ENCODE measurements at regions not wholly inside any gene's neighbourhood (a gene's known extent, or its start where the extent isn't known, plus 50 kb on each side); places are given as distances from the start of the nearest gene placed in this dataset.

- no peak for DNase-seq
- CTCF ChIA-PET = no interaction called here
- Mint-ChIP-seq H3K4me1 (ENCODE audit: low read depth, unreplicated experiment) (no peaks in the 10 kb centered on the region), H3K27ac (ENCODE audit: unreplicated experiment) (no peak overlapping the region), H3K27me3 (ENCODE audit: unreplicated experiment) (peaks cover 100% of the 10 kb centered on the region), H3K9me3 (ENCODE audit: low read depth, unreplicated experiment) (no peaks in the 10 kb centered on the region), H3K4me3 (ENCODE audit: low read depth, unreplicated experiment) (no peak overlapping the region), H3K36me3 (ENCODE audit: insufficient read depth, unreplicated experiment) (no peaks in the 10 kb centered on the region)
- intact Hi-C loops (cut with micrococcal nuclease; ENCODE audit: unreplicated experiment) = no loop called here
- no TSS peak for BruUV-seq (replicated peaks)
- TF ChIP-seq CTCF (IDR thresholded peaks at IDR 0.05; ENCODE audit: unreplicated experiment) = no peak
These were observed 100.5 kb upstream of the GLI2 start for GRCh38 chr2:120635146-120635545.

- CTCF ChIA-PET = no interaction called here
- H3K9me3 Mint-ChIP-seq (ENCODE audit: low read depth, unreplicated experiment) = no peaks in the 10 kb centered on the region
- H3K4me1 Mint-ChIP-seq (ENCODE audit: low read depth, unreplicated experiment) = no peaks in the 10 kb centered on the region
- no peak for DNase-seq
- H3K27ac Mint-ChIP-seq (ENCODE audit: unreplicated experiment) = no peak overlapping the region
- no TSS peak for BruUV-seq (replicated peaks)
- intact Hi-C loops (cut with micrococcal nuclease; ENCODE audit: unreplicated experiment) = no loop called here
- peaks cover 100% of the 10 kb centered on the region for H3K27me3 Mint-ChIP-seq (ENCODE audit: unreplicated experiment)
- no peak for TF ChIP-seq CTCF (IDR thresholded peaks at IDR 0.05; ENCODE audit: unreplicated experiment)
- no peaks in the 10 kb centered on the region for H3K36me3 Mint-ChIP-seq (ENCODE audit: insufficient read depth, unreplicated experiment)
- no peak overlapping the region for H3K4me3 Mint-ChIP-seq (ENCODE audit: low read depth, unreplicated experiment)
These were observed 97.8 kb upstream of the GLI2 start for GRCh38 chr2:120637847-120638246.

- TF ChIP-seq CTCF (IDR thresholded peaks at IDR 0.05; ENCODE audit: unreplicated experiment) = no peak
- CTCF ChIA-PET = no interaction called here
- BruUV-seq (replicated peaks) = no TSS peak
- no peak overlapping the region for H3K4me3 Mint-ChIP-seq (ENCODE audit: low read depth, unreplicated experiment)
- H3K27ac Mint-ChIP-seq (ENCODE audit: unreplicated experiment) = no peak overlapping the region
- intact Hi-C loops (cut with micrococcal nuclease; ENCODE audit: unreplicated experiment) = no loop called here
- no peak for DNase-seq
- no peaks in the 10 kb centered on the region for H3K36me3 Mint-ChIP-seq (ENCODE audit: insufficient read depth, unreplicated experiment)
- H3K27me3 Mint-ChIP-seq (ENCODE audit: unreplicated experiment) = peaks cover 100% of the 10 kb centered on the region
- no peaks in the 10 kb centered on the region for H3K4me1 Mint-ChIP-seq (ENCODE audit: low read depth, unreplicated experiment)
- H3K9me3 Mint-ChIP-seq (ENCODE audit: low read depth, unreplicated experiment) = no peaks in the 10 kb centered on the region
These were observed 97.2 kb upstream of the GLI2 start for GRCh38 chr2:120638450-120638849.

GRCh38 chr2:120641366-120641771 lies 94.3 kb upstream of the GLI2 start:
- H3K36me3 Mint-ChIP-seq (ENCODE audit: insufficient read depth, unreplicated experiment) = no peaks in the 10 kb centered on the region
- H3K9me3 Mint-ChIP-seq (ENCODE audit: low read depth, unreplicated experiment) = no peaks in the 10 kb centered on the region
- CTCF ChIA-PET = no interaction called here
- no peak for TF ChIP-seq CTCF (IDR thresholded peaks at IDR 0.05; ENCODE audit: unreplicated experiment)
- H3K27me3 Mint-ChIP-seq (ENCODE audit: unreplicated experiment) = peaks cover 84% of the 10 kb centered on the region
- intact Hi-C loops (cut with micrococcal nuclease; ENCODE audit: unreplicated experiment) = no loop called here
- BruUV-seq (replicated peaks) = no TSS peak
- DNase-seq = no peak
- H3K4me1 Mint-ChIP-seq (ENCODE audit: low read depth, unreplicated experiment) = no peaks in the 10 kb centered on the region
- H3K27ac Mint-ChIP-seq (ENCODE audit: unreplicated experiment) = no peak overlapping the region
- no peak overlapping the region for H3K4me3 Mint-ChIP-seq (ENCODE audit: low read depth, unreplicated experiment)

- Mint-ChIP-seq H3K9me3 (ENCODE audit: low read depth, unreplicated experiment) (no peaks in the 10 kb centered on the region), H3K27me3 (ENCODE audit: unreplicated experiment) (peaks cover 84% of the 10 kb centered on the region), H3K4me1 (ENCODE audit: low read depth, unreplicated experiment) (no peaks in the 10 kb centered on the region), H3K4me3 (ENCODE audit: low read depth, unreplicated experiment) (no peak overlapping the region), H3K27ac (ENCODE audit: unreplicated experiment) (no peak overlapping the region), H3K36me3 (ENCODE audit: insufficient read depth, unreplicated experiment) (no peaks in the 10 kb centered on the region)
- CTCF ChIA-PET = interaction anchor here (0.7 kb wide), 2 partner anchors 137 to 1207 kb away, joined by 3 read pairs; no protein-coding TSS in a partner anchor
- BruUV-seq (replicated peaks) = no TSS peak
- no peak for TF ChIP-seq CTCF (IDR thresholded peaks at IDR 0.05; ENCODE audit: unreplicated experiment)
- intact Hi-C loops (cut with micrococcal nuclease; ENCODE audit: unreplicated experiment) = no loop called here
- no peak for DNase-seq
These were observed 93.0 kb upstream of the GLI2 start for GRCh38 chr2:120642646-120643045.

All from Calu3 (cell line).